HCT116 (cell line): ENCODE measurements at regions not wholly inside any gene's neighbourhood (a gene's known extent, or its start where the extent isn't known, plus 50 kb on each side); places are given as distances from the start of the nearest gene placed in this dataset.

Source experiments
- ATAC-seq: fragments of 200-7000 bp; cut with Tn5 transposase; 2 replicates; pipeline ENCODE4 v1.9.1; 2020; ENCODE audit warnings: mild to moderate bottlenecking, moderate library complexity
- BruUV-seq: library from RNA; stranded (reverse); fragments of 400-500 nt; replicated peaks from 2 replicates; lab custom pipeline; 2021; lab: Mats Ljungman, UMichigan
- CTCF ChIA-PET: fragments of 300-600 bp; sonication (Branson Sonifier 250); formaldehyde crosslinking; loops from one replicate; lab custom pipeline; 2021; ENCODE audit warnings: antibody characterized with exemption; lab: Charles Lee
- POLR2A ChIA-PET: fragments of 300-600, 350-600 bp; sonication (Branson Sonifier 250); formaldehyde crosslinking; loops from one replicate; lab custom pipeline; 2021; ENCODE audit warnings: antibody characterized with exemption; lab: Charles Lee
- RAD21 ChIA-PET, 2 experiments: fragments of 300-600 bp; sonication (Branson Sonifier 250); formaldehyde crosslinking; loops; one replicate each; lab custom pipeline; 2023; ENCODE audit warnings: low total read pairs in 2 of 2; ENCODE audit not compliant: uncharacterized antibody in 2 of 2, unreplicated experiment in 2 of 2, low non-redundant PET in 1 of 2; lab: Charles Lee
- DNase-seq: peaks from one replicate; pipeline ENCODE4 v3.0.0-alpha.2; 2010; ENCODE audit warnings: low read depth, low spot score
- H2AFZ ChIP-seq: fragments of 200-600 bp; shearing (Covaris generic), sonication (generic); 2 replicates; pipeline ENCODE4 v1.6.1; 2017; ENCODE audit warnings: low read depth, mixed run types, mixed read lengths, antibody characterized with exemption, low read length; ENCODE audit not compliant: poor library complexity, severe bottlenecking
- H3K27ac ChIP-seq: 2 replicates; pipeline ENCODE4 v1.5.1; 2012; ENCODE audit warnings: low read depth, low read length
- H3K27me3 ChIP-seq: fragments of 200-600 bp; sonication (generic); 2 replicates; pipeline ENCODE4 v1.6.1; 2016; ENCODE audit warnings: mixed run types, low read length, mixed read lengths; ENCODE audit not compliant: insufficient read depth
- H3K36me3 ChIP-seq, 2 experiments: fragments of 200-500 bp in 1 of 2; fragments of 200-600 bp in 1 of 2; sonication (Bioruptor generic) in 1 of 2; sonication (generic) in 1 of 2; 2 replicates each; pipeline versions ENCODE4 v1.5.1 to v1.6.1; 2014 to 2016; ENCODE audit warnings: low read length in 2 of 2, inconsistent platforms in 1 of 2, mixed read lengths in 1 of 2, mixed run types in 1 of 2; ENCODE audit not compliant: insufficient read depth in 2 of 2, control insufficient read depth in 1 of 2
- H3K4me1 ChIP-seq, 2 experiments: fragments of 200-600 bp in 1 of 2; sonication (generic) in 1 of 2; 2 replicates each; pipeline versions ENCODE4 v1.5.1 to v1.6.1; 2012 to 2017; ENCODE audit warnings: low read length in 2 of 2, inconsistent platforms in 1 of 2, mild to moderate bottlenecking in 1 of 2, mixed read lengths in 1 of 2, mixed run types in 1 of 2, moderate library complexity in 1 of 2; ENCODE audit not compliant: insufficient read depth in 2 of 2, control insufficient read depth in 1 of 2
- H3K4me2 ChIP-seq: fragments of 200-600 bp; sonication (generic); 2 replicates; pipeline ENCODE4 v1.6.1; 2017; ENCODE audit warnings: mixed run types, low read length, mixed read lengths
- H3K4me3 ChIP-seq, 2 experiments: fragments of 200-600 bp in 1 of 2; sonication (generic) in 1 of 2; replicated peaks in 1 of 2; 2 replicates each; pipeline ENCODE4 v1.5.1; 2011 to 2016; ENCODE audit warnings: low read length in 2 of 2, control low read depth in 1 of 2, low read depth in 1 of 2, mild to moderate bottlenecking in 1 of 2, mixed read lengths in 1 of 2, mixed run types in 1 of 2
- H3K79me2 ChIP-seq: fragments of 200-600 bp; sonication (generic); 2 replicates; pipeline ENCODE4 v1.6.1; 2017; ENCODE audit warnings: mild to moderate bottlenecking, mixed run types, low read length, moderate library complexity, mixed read lengths; ENCODE audit not compliant: insufficient read depth
- H3K9ac ChIP-seq: fragments of 200-600 bp; sonication (generic); 2 replicates; pipeline ENCODE4 v1.6.1; 2016; ENCODE audit warnings: low read length, mixed read lengths
- H3K9me2 ChIP-seq: fragments of 200-600 bp; sonication (generic), shearing (Covaris generic); 2 replicates; pipeline ENCODE4 v1.6.1; 2017; ENCODE audit warnings: mixed run types, mild to moderate bottlenecking, moderate library complexity; ENCODE audit not compliant: insufficient read depth
- H3K9me3 ChIP-seq, 2 experiments: fragments of 200-500 bp in 1 of 2; fragments of 200-600 bp in 1 of 2; sonication (Bioruptor generic) in 1 of 2; sonication (generic) in 1 of 2; 2 replicates each; pipeline ENCODE4 v1.6.1; 2014 to 2017; ENCODE audit warnings: low read length in 2 of 2, mixed read lengths in 2 of 2, inconsistent platforms in 1 of 2, low read depth in 1 of 2, mild to moderate bottlenecking in 1 of 2, mixed run types in 1 of 2, moderate library complexity in 1 of 2; ENCODE audit not compliant: control insufficient read depth in 1 of 2, insufficient read depth in 1 of 2
- H4K20me1 ChIP-seq: fragments of 200-600 bp; sonication (generic), shearing (Covaris generic); 2 replicates; pipeline ENCODE4 v1.6.1; 2017; ENCODE audit warnings: mixed run types, mild to moderate bottlenecking, moderate library complexity; ENCODE audit not compliant: insufficient read depth
- ATF3 ChIP-seq: IDR thresholded peaks from 2 replicates; pipeline ENCODE4 v1.6.1; 2012
- EGR1 ChIP-seq: IDR thresholded peaks from 2 replicates; pipeline ENCODE4 v1.6.1; 2012; ENCODE audit warnings: low read depth
- ELF1 ChIP-seq: IDR thresholded peaks from 2 replicates; pipeline ENCODE4 v1.6.1; 2012; ENCODE audit warnings: low read depth, borderline replicate concordance
- EZH2phosphoT487 ChIP-seq: fragments of 200-600 bp; IDR thresholded peaks from 2 replicates; pipeline ENCODE4 v1.6.1; 2018; ENCODE audit warnings: antibody characterized with exemption, borderline replicate concordance
- POLR2A ChIP-seq: IDR thresholded peaks from 2 replicates; pipeline ENCODE4 v1.7.0; 2011; ENCODE audit warnings: borderline replicate concordance; ENCODE audit not compliant: insufficient read depth, insufficient read length; ENCODE audit errors: extremely low read depth
- RAD21 ChIP-seq: IDR thresholded peaks from 2 replicates; pipeline ENCODE4 v1.6.1; 2012; ENCODE audit warnings: low read depth, mild to moderate bottlenecking
- REST ChIP-seq: IDR thresholded peaks from 2 replicates; pipeline ENCODE4 v1.6.1; 2012; ENCODE audit warnings: low read depth
- SP1 ChIP-seq: IDR thresholded peaks from 2 replicates; pipeline ENCODE4 v1.6.1; 2012; ENCODE audit warnings: low read depth
- TCF7L2 ChIP-seq: IDR thresholded peaks from 2 replicates; pipeline ENCODE4 v1.7.0; 2011; ENCODE audit warnings: borderline replicate concordance, inconsistent platforms; ENCODE audit not compliant: insufficient read depth, insufficient read length; ENCODE audit errors: extremely low read depth
- ZFX ChIP-seq: fragments of 450-650 bp; IDR thresholded peaks from 2 replicates; pipeline ENCODE4 v1.6.1; 2017
- intact Hi-C: fragments of 100-400 bp; cut with micrococcal nuclease; formaldehyde crosslinking; loops from 2 replicates; pipeline ENCODE4 v1.10.0; 2022

- DNase-seq, result no peak
- RAD21 ChIA-PET, result no interaction called here
- H3K9me2 ChIP-seq, result no peaks in the 10 kb centered on the region
- H3K9me3 ChIP-seq, result peaks cover 4 to 12% of the 10 kb centered on the region in 2 experiments; a peak in 2 of 4 replicates
- no peak overlapping the region for H3K4me2 ChIP-seq
- BruUV-seq, result no TSS peak
- TF ChIP-seq TCF7L2 (no peak), POLR2A (no peak), SP1 (no peak), EGR1 (no peak), REST (no peak), RAD21 (no peak), ELF1 (no peak), ATF3 (no peak), ZFX (no peak), EZH2phosphoT487 (no peak)
- peaks cover 0 to 11% of the 10 kb centered on the region in 2 experiments; a peak in 1 of 4 replicates for H3K4me1 ChIP-seq
- H3K79me2 ChIP-seq, result no peaks in the 10 kb centered on the region
- CTCF ChIA-PET, result no interaction called here
- POLR2A ChIA-PET, result no interaction called here
- H3K4me3 ChIP-seq, result no peak overlapping the region
- no peak overlapping the region for H2AFZ ChIP-seq
- H3K9ac ChIP-seq, result no peak overlapping the region
- H3K27ac ChIP-seq, result no peak overlapping the region
- intact Hi-C loops, result no loop called here
- ATAC-seq, result no peak
- no peaks in the 10 kb centered on the region for H3K36me3 ChIP-seq
- H4K20me1 ChIP-seq, result no peaks in the 10 kb centered on the region
- H3K27me3 ChIP-seq, result no peaks in the 10 kb centered on the region
Observed at GRCh38 chr9:135400496-135400895, 79.1 kb upstream of the PPP1R26 start.
